ENCODE measurements at regions not wholly inside any gene's neighbourhood (a gene's known extent, or its start where the extent isn't known, plus 50 kb on each side); places are given as distances from the start of the nearest gene placed in this dataset.
"Not testable (repeated sequence)": the region's sequence is repeated elsewhere in the genome, so short reads cannot be mapped to it uniquely, and the experiment has no call there.

- DNase-seq (ENCODE audit: low read depth), result no peak
Measured at GRCh38 chr12:46711756-46712155, 114.0 kb downstream of the SLC38A4 start.

GRCh38 chr12:46710125-46710743 lies 115.6 kb downstream of the SLC38A4 start:
- no peak for DNase-seq (ENCODE audit: low read depth)

GRCh38 chr12:46702581-46703344 lies 123.0 kb downstream of the SLC38A4 start:
- no peak for DNase-seq (ENCODE audit: low read depth)

GRCh38 chr12:46701356-46701755 lies 124.4 kb downstream of the SLC38A4 start:
- DNase-seq (ENCODE audit: low read depth), result no peak

- DNase-seq (ENCODE audit: low read depth), result no peak
Measured at GRCh38 chr12:46699986-46700385, 125.8 kb downstream of the SLC38A4 start.

- DNase-seq (ENCODE audit: low read depth), result no peak
Measured at GRCh38 chr12:46698003-46698402, 127.8 kb downstream of the SLC38A4 start.

- no peak for DNase-seq (ENCODE audit: low read depth)
Measured at GRCh38 chr12:46693518-46693917, 132.3 kb downstream of the SLC38A4 start.

GRCh38 chr12:46693034-46693433 lies 132.8 kb downstream of the SLC38A4 start:
- no peak for DNase-seq (ENCODE audit: low read depth)

- DNase-seq (ENCODE audit: low read depth), result no peak
Measured at GRCh38 chr12:46692606-46693005, 133.2 kb downstream of the SLC38A4 start.

- DNase-seq (ENCODE audit: low read depth), result no peak
Measured at GRCh38 chr12:46686267-46686942, 139.4 kb downstream of the SLC38A4 start.

GRCh38 chr12:46684243-46684642 lies 141.6 kb downstream of the SLC38A4 start:
- DNase-seq (ENCODE audit: low read depth), result not testable (repeated sequence)

- no peak for DNase-seq (ENCODE audit: low read depth)
Measured at GRCh38 chr12:46682148-46682547, 143.6 kb downstream of the SLC38A4 start.

- no peak for DNase-seq (ENCODE audit: low read depth)
Measured at GRCh38 chr12:46680506-46680905, 145.3 kb downstream of the SLC38A4 start.

- DNase-seq (ENCODE audit: low read depth), result no peak
Measured at GRCh38 chr12:46679754-46680153, 146.0 kb downstream of the SLC38A4 start.

- no peak for DNase-seq (ENCODE audit: low read depth)
Measured at GRCh38 chr12:46678426-46678825, 147.4 kb downstream of the SLC38A4 start.

GRCh38 chr12:46677749-46678148 lies 148.0 kb downstream of the SLC38A4 start:
- no peak for DNase-seq (ENCODE audit: low read depth)

GRCh38 chr12:46676797-46677520 lies 148.8 kb downstream of the SLC38A4 start:
- no peak for DNase-seq (ENCODE audit: low read depth)

- DNase-seq (ENCODE audit: low read depth), result no peak
Measured at GRCh38 chr12:46676396-46676795, 149.4 kb downstream of the SLC38A4 start.

- no peak for DNase-seq (ENCODE audit: low read depth)
Measured at GRCh38 chr12:46675736-46676135, 150.1 kb downstream of the SLC38A4 start.

GRCh38 chr12:46674800-46675199 lies 151.0 kb downstream of the SLC38A4 start:
- no peak for DNase-seq (ENCODE audit: low read depth)

GRCh38 chr12:46674129-46674528 lies 151.7 kb downstream of the SLC38A4 start:
- DNase-seq (ENCODE audit: low read depth), result no peak

GRCh38 chr12:46671102-46671501 lies 154.7 kb downstream of the SLC38A4 start:
- DNase-seq (ENCODE audit: low read depth), result no peak

- no peak for DNase-seq (ENCODE audit: low read depth)
Measured at GRCh38 chr12:46670636-46671035, 155.2 kb downstream of the SLC38A4 start.

Data from T-helper 22 cell (primary cell).